Upper lobe of left lung (tissue), 4 donors: ENCODE measurements at regions not wholly inside any gene's neighbourhood (a gene's known extent, or its start where the extent isn't known, plus 50 kb on each side); places are given as distances from the start of the nearest gene placed in this dataset.
"Not testable (repeated sequence)": the region's sequence is repeated elsewhere in the genome, so short reads cannot be mapped to it uniquely, and the experiment has no call there.

ENCODE experiments used
- CTCF ChIP-seq, 6 experiments: fragments of 450-650 bp in 4 of 6; fragments of 200-600 bp in 2 of 6; sonication (generic) in 2 of 6; IDR thresholded peaks; one replicate each; pipeline ENCODE4 v1.5.1; 2016 to 2019; ENCODE audit warnings: antibody characterized with exemption in 6 of 6
- POLR2A ChIP-seq, 4 donors: fragments of 450-650 bp; IDR thresholded peaks; one replicate each; pipeline ENCODE4 v1.5.1; 2016 to 2017; ENCODE audit warnings: antibody characterized with exemption in 4 of 4, mild to moderate bottlenecking in 2 of 4

GRCh38 chr1:234819845-234820244 lies 209.9 kb upstream of the IRF2BP2 start:
- TF ChIP-seq CTCF, POLR2A (IDR thresholded peaks at IDR 0.05): not testable (repeated sequence)
